ENCODE measurements at regions not wholly inside any gene's neighbourhood (a gene's known extent, or its start where the extent isn't known, plus 50 kb on each side); places are given as distances from the start of the nearest gene placed in this dataset.

DNA sequence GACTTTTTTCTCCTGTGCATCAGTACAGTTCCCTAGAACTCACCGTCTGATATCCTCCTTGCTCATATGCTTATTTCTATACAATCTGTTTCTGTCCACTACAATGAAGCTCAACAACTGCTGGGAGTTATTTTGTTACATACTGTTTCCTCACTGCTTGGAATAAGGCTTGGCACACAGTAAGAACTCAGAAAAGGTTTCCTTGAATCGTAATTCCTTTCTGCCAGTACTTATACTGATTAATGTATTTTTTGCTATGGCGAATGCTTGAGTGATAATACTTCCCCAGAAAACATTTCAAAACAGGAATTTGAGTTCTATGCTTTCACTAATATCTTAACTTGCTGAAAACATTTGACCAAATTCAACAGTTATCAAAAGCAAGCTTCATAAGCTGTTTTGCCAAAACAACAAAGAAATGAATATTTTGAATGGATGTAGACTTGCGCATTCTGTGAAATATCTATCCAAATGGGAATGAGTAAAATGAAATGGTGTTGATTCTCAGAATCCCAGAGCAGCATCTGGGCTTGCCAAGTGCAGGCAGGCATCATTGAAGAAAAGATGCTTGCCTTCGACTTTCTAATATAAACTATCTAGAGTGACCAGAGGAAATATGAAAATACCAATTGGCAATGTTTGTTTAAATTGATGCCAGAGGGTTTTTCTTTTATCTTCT, 286.3 kb downstream of the RAP2B start:
- Histone ChIP-seq H3K4me3 (ENCODE audit: low read length) (no peak overlapping the region), H3K4me1 (ENCODE audit: control insufficient read depth, insufficient read depth, low read length) (no peaks in the 10 kb centered on the region), H3K27ac (ENCODE audit: low read length) (no peak overlapping the region), H3K27me3 (ENCODE audit: control insufficient read depth, insufficient read depth, low read length) (no peaks in the 10 kb centered on the region), H3K9me3 (replicated peaks; ENCODE audit: control insufficient read depth, low read depth, low read length) (no peaks in the 10 kb centered on the region), H3K36me3 (ENCODE audit: control insufficient read depth, insufficient read depth, low read length) (no peaks in the 10 kb centered on the region)
- WGBS (ENCODE audit: insufficient coverage): no CpG with 5 or more reads among the region's 5 CpGs
- peak; percentile 14 for DNase-seq

DNA sequence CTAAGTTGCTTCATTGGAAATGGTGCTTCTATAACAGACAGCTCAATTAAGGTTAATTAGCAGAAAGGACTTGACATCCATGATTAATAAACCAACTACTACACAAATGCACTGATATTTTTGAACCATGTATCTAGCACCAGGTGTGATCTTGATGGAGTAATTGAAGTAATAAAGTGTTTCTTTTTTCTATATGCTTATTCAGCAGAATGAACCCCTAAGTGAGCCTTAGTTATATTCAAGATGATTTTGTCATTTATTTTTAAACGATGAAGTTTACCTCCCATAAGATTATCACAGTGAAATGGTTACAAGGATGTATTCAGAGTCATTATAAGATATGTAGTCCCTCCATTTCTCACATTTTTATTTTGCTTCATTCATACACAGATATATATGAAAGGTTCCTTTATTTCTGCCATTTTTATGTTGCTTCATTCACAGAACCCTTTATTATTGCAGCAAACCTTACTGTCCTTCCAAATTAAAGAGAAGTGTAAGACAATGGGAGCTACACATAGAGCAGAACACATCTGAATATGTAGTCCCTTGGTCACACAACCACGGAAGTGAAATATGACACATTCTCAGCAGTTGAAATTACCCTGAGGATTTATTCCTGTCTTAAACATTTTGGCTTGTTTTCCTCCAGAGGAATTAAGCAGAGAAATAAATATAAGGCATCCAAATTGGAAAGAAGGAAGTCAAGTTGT, 295.0 kb downstream of the RAP2B start:
- no peak for DNase-seq
- WGBS (ENCODE audit: insufficient coverage): no CpG with 5 or more reads among the region's 2 CpGs

DNA sequence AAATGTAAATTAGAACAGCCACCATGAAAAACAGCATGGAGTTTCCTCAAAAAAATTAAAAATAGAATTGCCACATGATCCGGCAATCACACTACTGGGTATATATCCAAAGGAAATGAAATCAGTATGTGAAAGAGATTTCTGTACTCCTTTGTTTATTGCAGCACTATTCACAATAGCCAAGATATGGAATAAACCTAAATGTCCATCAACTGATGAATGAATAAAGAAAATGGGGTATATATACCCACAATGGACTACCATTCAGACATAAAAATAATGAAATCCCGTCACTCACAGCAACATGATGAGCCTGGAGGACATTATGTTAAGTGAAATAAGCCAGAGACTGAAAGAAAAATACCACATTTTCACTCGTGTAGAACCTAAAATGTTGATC, 296.9 kb downstream of the RAP2B start:
- H3K4me1 ChIP-seq (ENCODE audit: control insufficient read depth, insufficient read depth, low read length): no peaks in the 10 kb centered on the region
- no peak overlapping the region for H3K27ac ChIP-seq (ENCODE audit: low read length)
- DNase-seq: no peak
- no peaks in the 10 kb centered on the region for H3K27me3 ChIP-seq (ENCODE audit: control insufficient read depth, insufficient read depth, low read length)
- no peak overlapping the region for H3K4me3 ChIP-seq (ENCODE audit: low read length)
- WGBS (ENCODE audit: insufficient coverage): no CpG with 5 or more reads among the region's 3 CpGs
- no peaks in the 10 kb centered on the region for H3K36me3 ChIP-seq (ENCODE audit: control insufficient read depth, insufficient read depth, low read length)
- no peaks in the 10 kb centered on the region for H3K9me3 ChIP-seq (replicated peaks; ENCODE audit: control insufficient read depth, low read depth, low read length)

More for the DNA sequence above, 295.0 kb downstream of the RAP2B start:
- Histone ChIP-seq H3K36me3 (ENCODE audit: control insufficient read depth, insufficient read depth, low read length) (no peaks in the 10 kb centered on the region), H3K9me3 (replicated peaks; ENCODE audit: control insufficient read depth, low read depth, low read length) (no peaks in the 10 kb centered on the region), H3K27me3 (ENCODE audit: control insufficient read depth, insufficient read depth, low read length) (no peaks in the 10 kb centered on the region), H3K4me3 (ENCODE audit: low read length) (no peak overlapping the region), H3K4me1 (ENCODE audit: control insufficient read depth, insufficient read depth, low read length) (no peaks in the 10 kb centered on the region), H3K27ac (ENCODE audit: low read length) (no peak overlapping the region)

DNA sequence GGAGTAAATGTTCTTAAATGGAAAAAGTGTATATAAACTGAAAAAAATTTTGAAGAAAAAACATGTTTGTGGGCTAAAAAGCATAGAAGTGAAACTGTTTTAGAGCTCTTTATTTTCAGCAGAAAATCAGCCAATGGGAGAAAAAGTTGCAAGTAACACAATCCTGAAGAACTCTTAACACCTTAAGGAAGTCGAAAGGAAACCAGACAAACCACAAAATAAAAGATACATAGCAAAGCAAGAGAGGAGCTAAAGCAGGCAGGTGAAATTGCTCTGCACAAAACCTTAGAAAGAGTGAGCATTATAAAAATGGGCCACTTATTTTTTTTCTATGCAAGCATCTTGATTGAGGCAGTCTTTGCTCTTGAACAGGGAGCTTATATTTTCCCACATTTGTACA, 300.5 kb downstream of the RAP2B start:
- no peak for DNase-seq
- H3K4me3 ChIP-seq (ENCODE audit: low read length): no peak overlapping the region
- H3K9me3 ChIP-seq (replicated peaks; ENCODE audit: control insufficient read depth, low read depth, low read length): no peaks in the 10 kb centered on the region
- H3K4me1 ChIP-seq (ENCODE audit: control insufficient read depth, insufficient read depth, low read length): no peaks in the 10 kb centered on the region
- no CpG with 5 or more reads among the region's 1 CpG for WGBS (ENCODE audit: insufficient coverage)
- no peak overlapping the region for H3K27ac ChIP-seq (ENCODE audit: low read length)
- H3K36me3 ChIP-seq (ENCODE audit: control insufficient read depth, insufficient read depth, low read length): no peaks in the 10 kb centered on the region
- no peaks in the 10 kb centered on the region for H3K27me3 ChIP-seq (ENCODE audit: control insufficient read depth, insufficient read depth, low read length)

DNA sequence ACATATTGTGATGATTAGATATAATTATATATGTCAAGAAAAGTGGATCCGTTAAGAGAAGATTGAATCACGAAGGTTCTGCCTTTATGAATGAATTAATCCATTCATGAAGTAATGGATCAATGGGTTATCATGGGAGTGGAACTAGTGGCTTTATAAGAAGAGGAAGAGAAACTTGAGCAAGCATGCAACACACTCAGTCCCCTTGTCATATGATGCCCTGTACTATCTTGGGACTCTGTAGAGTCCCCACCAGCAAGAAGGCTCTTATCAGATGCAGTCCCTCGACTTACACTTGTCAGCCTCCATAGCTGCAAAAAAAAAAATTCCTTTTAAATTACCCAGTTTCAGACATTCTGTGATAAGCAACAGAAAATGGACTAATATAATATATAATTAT, 301.9 kb downstream of the RAP2B start:
- DNase-seq: peak; percentile 22
- H3K27ac ChIP-seq (ENCODE audit: low read length): no peak overlapping the region
- no CpG with 5 or more reads among the region's 3 CpGs for WGBS (ENCODE audit: insufficient coverage)

DNA sequence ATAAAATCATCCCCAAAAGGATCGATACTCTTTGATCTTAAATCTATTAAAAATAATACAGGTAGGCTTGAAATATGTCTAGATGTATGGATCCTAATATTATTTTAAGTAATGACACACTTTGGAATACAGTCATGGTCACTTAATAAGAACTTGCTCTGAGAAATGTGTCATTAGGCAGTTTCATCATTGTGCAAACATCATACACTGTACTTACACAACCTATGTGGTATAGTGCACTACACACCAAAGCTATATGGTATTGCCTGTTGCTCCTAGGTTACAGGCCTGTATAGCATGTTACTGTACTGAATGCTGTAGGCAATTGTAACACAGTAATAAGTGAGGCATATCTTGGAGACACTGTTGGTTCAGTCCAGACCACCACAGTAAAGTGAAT, 307.1 kb downstream of the RAP2B start:
- no peak for DNase-seq
- Histone ChIP-seq H3K27me3 (ENCODE audit: control insufficient read depth, insufficient read depth, low read length) (no peaks in the 10 kb centered on the region), H3K27ac (ENCODE audit: low read length) (no peak overlapping the region), H3K4me3 (ENCODE audit: low read length) (no peak overlapping the region), H3K9me3 (replicated peaks; ENCODE audit: control insufficient read depth, low read depth, low read length) (no peaks in the 10 kb centered on the region), H3K4me1 (ENCODE audit: control insufficient read depth, insufficient read depth, low read length) (no peaks in the 10 kb centered on the region), H3K36me3 (ENCODE audit: control insufficient read depth, insufficient read depth, low read length) (no peaks in the 10 kb centered on the region)
- WGBS (ENCODE audit: insufficient coverage): no CpG with 5 or more reads among the region's 1 CpG

More for the DNA sequence above, 301.9 kb downstream of the RAP2B start:
- H3K4me1 ChIP-seq (ENCODE audit: control insufficient read depth, insufficient read depth, low read length): no peaks in the 10 kb centered on the region
- no peaks in the 10 kb centered on the region for H3K36me3 ChIP-seq (ENCODE audit: control insufficient read depth, insufficient read depth, low read length)
- H3K9me3 ChIP-seq (replicated peaks; ENCODE audit: control insufficient read depth, low read depth, low read length): no peaks in the 10 kb centered on the region
- H3K4me3 ChIP-seq (ENCODE audit: low read length): no peak overlapping the region
- H3K27me3 ChIP-seq (ENCODE audit: control insufficient read depth, insufficient read depth, low read length): no peaks in the 10 kb centered on the region

DNA sequence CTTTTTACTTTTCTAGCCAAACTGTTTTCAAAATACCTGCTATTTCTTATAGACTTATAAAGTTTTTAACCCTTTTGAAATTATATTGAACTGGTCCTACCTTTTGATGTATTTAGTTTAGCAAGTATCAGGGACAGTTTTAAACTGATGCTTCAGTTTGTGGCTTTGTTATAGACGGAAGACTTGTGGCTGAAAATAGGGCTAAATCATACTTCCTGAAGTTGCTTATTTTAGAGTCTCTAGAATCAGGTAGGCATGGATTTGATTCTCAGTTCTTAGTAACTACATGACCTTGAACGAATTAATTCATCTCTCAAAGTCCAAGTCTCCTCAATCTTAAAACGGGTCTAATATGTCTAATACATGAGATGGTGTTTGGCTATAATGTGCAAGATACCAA, 322.8 kb downstream of the RAP2B start:
- DNase-seq: no peak
- H3K4me1 ChIP-seq (ENCODE audit: control insufficient read depth, insufficient read depth, low read length): no peaks in the 10 kb centered on the region
- H3K27ac ChIP-seq (ENCODE audit: low read length): no peak overlapping the region
- H3K4me3 ChIP-seq (ENCODE audit: low read length): no peak overlapping the region
- H3K36me3 ChIP-seq (ENCODE audit: control insufficient read depth, insufficient read depth, low read length): no peaks in the 10 kb centered on the region
- H3K27me3 ChIP-seq (ENCODE audit: control insufficient read depth, insufficient read depth, low read length): no peaks in the 10 kb centered on the region
- H3K9me3 ChIP-seq (replicated peaks; ENCODE audit: control insufficient read depth, low read depth, low read length): no peaks in the 10 kb centered on the region
- WGBS (ENCODE audit: insufficient coverage): no CpG with 5 or more reads among the region's 3 CpGs

DNA sequence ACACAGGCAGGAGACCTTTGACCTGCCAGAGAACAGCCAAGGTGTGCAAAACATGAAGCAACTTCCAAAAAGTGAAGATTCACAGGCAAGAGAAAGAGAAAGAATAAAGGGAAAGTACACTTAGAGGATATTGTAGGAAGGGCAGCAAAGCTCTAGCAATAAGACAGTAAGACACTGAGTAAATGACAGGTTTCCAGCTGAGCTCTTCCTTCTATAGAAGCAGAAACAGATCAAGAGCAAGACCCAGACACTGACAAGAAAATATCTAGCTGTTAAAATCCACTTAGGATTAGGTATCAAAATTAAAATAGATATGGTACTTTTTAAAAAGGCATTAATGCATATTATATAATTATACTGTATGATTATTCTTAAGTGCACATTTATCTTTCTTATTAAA, 333.4 kb downstream of the RAP2B start:
- Histone ChIP-seq H3K9me3 (replicated peaks; ENCODE audit: control insufficient read depth, low read depth, low read length) (no peaks in the 10 kb centered on the region), H3K27ac (ENCODE audit: low read length) (no peak overlapping the region), H3K36me3 (ENCODE audit: control insufficient read depth, insufficient read depth, low read length) (no peaks in the 10 kb centered on the region), H3K27me3 (ENCODE audit: control insufficient read depth, insufficient read depth, low read length) (no peaks in the 10 kb centered on the region), H3K4me1 (ENCODE audit: control insufficient read depth, insufficient read depth, low read length) (no peaks in the 10 kb centered on the region), H3K4me3 (ENCODE audit: low read length) (no peak overlapping the region)
- no peak for DNase-seq

DNA sequence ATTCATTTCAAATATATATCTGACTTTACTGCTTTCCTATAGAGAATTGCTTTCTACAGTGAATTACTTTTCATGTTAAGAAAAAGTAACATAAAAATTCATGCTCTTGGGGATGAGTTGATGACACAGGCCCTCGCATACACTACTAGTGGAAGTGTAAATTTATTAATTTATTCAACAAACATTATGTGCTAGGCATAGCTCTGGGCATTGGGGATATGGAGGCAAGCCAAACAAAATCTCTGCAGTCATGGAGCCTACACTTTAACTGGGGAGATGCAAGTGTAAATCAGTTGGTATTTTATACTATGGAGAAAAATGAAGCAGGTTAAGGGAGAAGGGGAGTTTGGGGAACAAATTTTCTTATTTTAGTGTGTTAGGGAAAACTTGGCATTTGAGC, 340.7 kb downstream of the RAP2B start:
- no CpG with 5 or more reads among the region's 1 CpG for WGBS (ENCODE audit: insufficient coverage)
- no peaks in the 10 kb centered on the region for H3K36me3 ChIP-seq (ENCODE audit: control insufficient read depth, insufficient read depth, low read length)
- H3K27me3 ChIP-seq (ENCODE audit: control insufficient read depth, insufficient read depth, low read length): no peaks in the 10 kb centered on the region
- DNase-seq: no peak
- H3K4me1 ChIP-seq (ENCODE audit: control insufficient read depth, insufficient read depth, low read length): no peaks in the 10 kb centered on the region
- H3K27ac ChIP-seq (ENCODE audit: low read length): no peak overlapping the region
- no peak overlapping the region for H3K4me3 ChIP-seq (ENCODE audit: low read length)
- H3K9me3 ChIP-seq (replicated peaks; ENCODE audit: control insufficient read depth, low read depth, low read length): no peaks in the 10 kb centered on the region

DNA sequence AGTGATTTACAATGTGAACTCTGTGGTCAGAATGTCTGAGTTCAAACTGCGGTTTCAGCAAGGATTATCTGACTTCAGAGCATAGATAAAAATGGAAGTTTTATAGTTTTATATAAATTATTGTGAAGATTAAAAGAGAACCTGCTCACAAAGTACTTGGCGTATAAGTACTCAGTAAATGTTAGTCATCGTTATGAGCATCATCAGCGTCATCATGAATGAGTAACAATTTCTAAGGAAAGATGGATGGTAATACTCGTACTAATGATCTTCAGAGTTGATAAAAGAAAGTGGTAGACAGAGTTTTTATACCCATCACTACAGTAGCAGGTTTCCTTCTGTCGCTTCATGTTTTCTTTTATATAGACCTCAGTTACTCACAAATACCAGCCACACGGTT, 341.8 kb downstream of the RAP2B start:
- Histone ChIP-seq H3K27me3 (ENCODE audit: control insufficient read depth, insufficient read depth, low read length) (no peaks in the 10 kb centered on the region), H3K27ac (ENCODE audit: low read length) (no peak overlapping the region), H3K4me1 (ENCODE audit: control insufficient read depth, insufficient read depth, low read length) (no peaks in the 10 kb centered on the region), H3K4me3 (ENCODE audit: low read length) (no peak overlapping the region), H3K9me3 (replicated peaks; ENCODE audit: control insufficient read depth, low read depth, low read length) (no peaks in the 10 kb centered on the region), H3K36me3 (ENCODE audit: control insufficient read depth, insufficient read depth, low read length) (no peaks in the 10 kb centered on the region)
- DNase-seq: no peak
- no CpG with 5 or more reads among the region's 7 CpGs for WGBS (ENCODE audit: insufficient coverage)
